ENCODE measurements at regions not wholly inside any gene's neighbourhood (a gene's known extent, or its start where the extent isn't known, plus 50 kb on each side); places are given as distances from the start of the nearest gene placed in this dataset.

- Histone ChIP-seq H3K9me3 (ENCODE audit: control insufficient read depth, insufficient read depth, low read length) (no peaks in the 10 kb centered on the region), H3K9me1 (ENCODE audit: insufficient read depth, low read length) (no peaks in the 10 kb centered on the region), H3K14ac (replicated peaks; ENCODE audit: low read depth, low read length) (no peak overlapping the region), H3K9ac (ENCODE audit: low read depth, low read length) (no peak overlapping the region), H3K27ac (ENCODE audit: insufficient read depth, low read length) (no peak overlapping the region), H3K36me3 (ENCODE audit: control insufficient read depth, insufficient read depth, low read length) (no peaks in the 10 kb centered on the region), H2BK20ac (ENCODE audit: low read depth, low read length) (no peak overlapping the region), H3K4me1 (ENCODE audit: control insufficient read depth, insufficient read depth, low read length) (no peaks in the 10 kb centered on the region), H3K4me2 (ENCODE audit: low read depth, low read length) (no peak overlapping the region), H4K91ac (ENCODE audit: insufficient read depth, low read depth, low read length) (no peak overlapping the region), H2BK5ac (ENCODE audit: low read depth, low read length, poor library complexity, severe bottlenecking) (no peak overlapping the region), H3K18ac (ENCODE audit: low read depth, low read length) (no peak overlapping the region), H2BK15ac (ENCODE audit: low read depth, low read length) (no peak overlapping the region), H3K4ac (ENCODE audit: low read depth, low read length) (no peak overlapping the region), H4K8ac (ENCODE audit: low read depth in 2 of 2, low read length in 2 of 2) (no peak overlapping the region), H2BK120ac (ENCODE audit: low read depth, low read length) (no peak overlapping the region), H3K27me3 (ENCODE audit: control insufficient read depth, insufficient read depth, low read length) (peaks cover 48% of the 10 kb centered on the region), H2AK9ac (replicated peaks; ENCODE audit: low read depth, low read length, poor library complexity) (no peak overlapping the region), H3K23ac (ENCODE audit: low read depth, low read length) (no peak overlapping the region), H3K56ac (ENCODE audit: extremely low read depth, insufficient read depth, low read length) (no peak overlapping the region), H3K4me3 (ENCODE audit: insufficient read depth, low read depth, low read length) (no peak overlapping the region), H2AK5ac (ENCODE audit: low read depth, low read length) (no peak overlapping the region), H4K20me1 (ENCODE audit: insufficient read depth, low read length) (no peaks in the 10 kb centered on the region), H2AFZ (replicated peaks; ENCODE audit: low read length, poor library complexity) (no peak overlapping the region), H3K79me1 (ENCODE audit: low read depth in 1 of 2, low read length in 2 of 2) (no peaks in the 10 kb centered on the region), H4K5ac (ENCODE audit: low read depth, low read length) (no peak overlapping the region)
- dilution Hi-C loops (cut with HindIII; ENCODE audit: low sequenced_read_pairs, unreplicated experiment) = no loop called here
- no TSS peak for BruUV-seq (replicated peaks)
- in situ Hi-C loops (cut with MboI; ENCODE audit: low sequenced_read_pairs) = no loop called here
- no CpG with 5 or more reads among the region's 3 CpGs for WGBS, 2 experiments (ENCODE audit: extremely low coverage in 2 of 2, insufficient read length in 1 of 2)
- CTCF ChIA-PET = interaction anchor here (1.0 kb wide), 1 partner anchor 16 kb away, joined by 5 read pairs; no protein-coding TSS in a partner anchor
- TF ChIP-seq NFE2L2 (IDR thresholded peaks at IDR 0.05; ENCODE audit: low read depth, low read length) (no peak), POLR2A (IDR thresholded peaks at IDR 0.05; ENCODE audit: low read depth, low read length) (no peak), BHLHE40 (IDR thresholded peaks at IDR 0.05; ENCODE audit: low read depth, low read length) (no peak), CHD1 (IDR thresholded peaks at IDR 0.05; ENCODE audit: low read depth, low read length) (no peak), RCOR1 (IDR thresholded peaks at IDR 0.05; ENCODE audit: insufficient replicate concordance, low read length) (no peak), MXI1 (IDR thresholded peaks at IDR 0.05; ENCODE audit: borderline replicate concordance, low read depth, low read length) (no peak), CEBPB (IDR thresholded peaks at IDR 0.05; ENCODE audit: low read depth, low read length) (no peak), SMC3 (IDR thresholded peaks at IDR 0.05; ENCODE audit: low read depth, low read length) (no peak), USF2 (IDR thresholded peaks at IDR 0.05; ENCODE audit: low read depth, low read length) (no peak), RFX5 (IDR thresholded peaks at IDR 0.05; ENCODE audit: low read depth, low read length) (no peak), MAZ (IDR thresholded peaks at IDR 0.05; ENCODE audit: borderline replicate concordance, low read depth, low read length) (no peak), CTCF (conservative IDR thresholded peaks at IDR 0.05; ENCODE audit: low read depth, low read length) (no peak), FOS (IDR thresholded peaks at IDR 0.05; ENCODE audit: low read depth, low read length) (no peak), MAFK (IDR thresholded peaks at IDR 0.05; ENCODE audit: low read depth, low read length) (no peak), ELK1 (IDR thresholded peaks at IDR 0.05; ENCODE audit: borderline replicate concordance, low read depth, low read length) (no peak), RAD21 (IDR thresholded peaks at IDR 0.05; ENCODE audit: low read length) (no peak)
- ATAC-seq (ENCODE audit: low read depth) = no peak
- intact Hi-C loops (cut with micrococcal nuclease) = loop anchor here (10.0 kb wide), 1 partner anchor 55 kb away; no protein-coding TSS in a partner anchor
- no peak for DNase-seq
- POLR2A ChIA-PET (ENCODE audit: unreplicated experiment) = no interaction called here
Measured at GRCh38 chr17:27949304-27949703, 56.1 kb upstream of the LYRM9 start.
